ENCODE measurements at regions not wholly inside any gene's neighbourhood (a gene's known extent, or its start where the extent isn't known, plus 50 kb on each side); places are given as distances from the start of the nearest gene placed in this dataset.
"Not testable (repeated sequence)": the region's sequence is repeated elsewhere in the genome, so short reads cannot be mapped to it uniquely, and the experiment has no call there.

- no peak for DNase-seq (ENCODE audit: low spot score)
Measured at GRCh38 chr22:22374163-22374562, 129.6 kb downstream of the VPREB1 start.

GRCh38 chr22:22374579-22374978 is 130.0 kb downstream of the VPREB1 start:
- no peak for DNase-seq (ENCODE audit: low spot score)

- no peak for DNase-seq (ENCODE audit: low spot score)
Measured at GRCh38 chr22:22375576-22376351, 131.2 kb downstream of the VPREB1 start.

- DNase-seq (ENCODE audit: low spot score) = no peak
Measured at GRCh38 chr22:22376352-22376706, 131.7 kb downstream of the VPREB1 start.

- DNase-seq (ENCODE audit: low spot score) = not testable (repeated sequence)
Measured at GRCh38 chr22:22376884-22377283, 131.7 kb downstream of the ZNF280B start.

GRCh38 chr22:22377335-22377734 is 131.2 kb downstream of the ZNF280B start:
- no peak for DNase-seq (ENCODE audit: low spot score)

- no peak for DNase-seq (ENCODE audit: low spot score)
Measured at GRCh38 chr22:22378446-22379415, 129.8 kb downstream of the ZNF280B start.

GRCh38 chr22:22380098-22381030 is 128.2 kb downstream of the ZNF280B start:
- no peak for DNase-seq (ENCODE audit: low spot score)

- not testable (repeated sequence) for DNase-seq (ENCODE audit: low spot score)
Measured at GRCh38 chr22:22381292-22381691, 127.2 kb downstream of the ZNF280B start.

- DNase-seq (ENCODE audit: low spot score) = no peak
Measured at GRCh38 chr22:22384267-22384666, 124.3 kb downstream of the ZNF280B start.

GRCh38 chr22:22384668-22385244 is 123.8 kb downstream of the ZNF280B start:
- no peak for DNase-seq (ENCODE audit: low spot score)

- no peak for DNase-seq (ENCODE audit: low spot score)
Measured at GRCh38 chr22:22386602-22387385, 121.7 kb downstream of the ZNF280B start.

GRCh38 chr22:22387386-22387736 is 121.2 kb downstream of the ZNF280B start:
- DNase-seq (ENCODE audit: low spot score) = no peak

- no peak for DNase-seq (ENCODE audit: low spot score)
Measured at GRCh38 chr22:22388090-22388489, 120.5 kb downstream of the ZNF280B start.

- no peak for DNase-seq (ENCODE audit: low spot score)
Measured at GRCh38 chr22:22388494-22388893, 120.0 kb downstream of the ZNF280B start.

- no peak for DNase-seq (ENCODE audit: low spot score)
Measured at GRCh38 chr22:22389467-22389866, 119.1 kb downstream of the ZNF280B start.

- DNase-seq (ENCODE audit: low spot score) = no peak
Measured at GRCh38 chr22:22390989-22391388, 117.6 kb downstream of the ZNF280B start.

GRCh38 chr22:22391543-22391942 is 117.0 kb downstream of the ZNF280B start:
- no peak for DNase-seq (ENCODE audit: low spot score)

GRCh38 chr22:22392131-22392530 is 116.4 kb downstream of the ZNF280B start:
- DNase-seq (ENCODE audit: low spot score) = no peak

- DNase-seq (ENCODE audit: low spot score) = no peak
Measured at GRCh38 chr22:22394591-22394990, 114.0 kb downstream of the ZNF280B start.

GRCh38 chr22:22395245-22395644 is 113.3 kb downstream of the ZNF280B start:
- no peak for DNase-seq (ENCODE audit: low spot score)

Data from hematopoietic multipotent progenitor cell treated with erythropoietin and hydrocortisone succinate and interleukin-3 and kit ligand, for 17 days (in vitro differentiated cells).